Skeletal muscle satellite cell (primary cell): ENCODE measurements at regions not wholly inside any gene's neighbourhood (a gene's known extent, or its start where the extent isn't known, plus 50 kb on each side); places are given as distances from the start of the nearest gene placed in this dataset.
"Not testable (repeated sequence)": the region's sequence is repeated elsewhere in the genome, so short reads cannot be mapped to it uniquely, and the experiment has no call there.

Experiments used
- H3K27me3 ChIP-seq: 2 replicates; pipeline ENCODE4 v1.7.0; 2013; ENCODE audit warnings: low read length; ENCODE audit not compliant: control insufficient read depth, insufficient read depth
- H3K36me3 ChIP-seq: 2 replicates; pipeline ENCODE4 v1.7.0; 2013; ENCODE audit warnings: mild to moderate bottlenecking, control low read depth, low read length; ENCODE audit not compliant: insufficient read depth
- H3K4me1 ChIP-seq: 2 replicates; pipeline ENCODE4 v1.7.0; 2013; ENCODE audit warnings: low read length; ENCODE audit not compliant: control insufficient read depth, insufficient read depth
- H3K4me2 ChIP-seq: 2 replicates; pipeline ENCODE4 v1.7.0; 2013; ENCODE audit warnings: mild to moderate bottlenecking, low read length
- H3K4me3 ChIP-seq: 2 replicates; pipeline ENCODE4 v1.7.0; 2013; ENCODE audit warnings: low read length
- H3K9ac ChIP-seq: 2 replicates; pipeline ENCODE4 v1.7.0; 2013; ENCODE audit warnings: mild to moderate bottlenecking, low read depth, low read length, moderate library complexity
- H3K9me3 ChIP-seq: replicated peaks from 2 replicates; pipeline ENCODE4 v1.7.0; 2013; ENCODE audit warnings: mild to moderate bottlenecking, control low read depth, low read length

DNA sequence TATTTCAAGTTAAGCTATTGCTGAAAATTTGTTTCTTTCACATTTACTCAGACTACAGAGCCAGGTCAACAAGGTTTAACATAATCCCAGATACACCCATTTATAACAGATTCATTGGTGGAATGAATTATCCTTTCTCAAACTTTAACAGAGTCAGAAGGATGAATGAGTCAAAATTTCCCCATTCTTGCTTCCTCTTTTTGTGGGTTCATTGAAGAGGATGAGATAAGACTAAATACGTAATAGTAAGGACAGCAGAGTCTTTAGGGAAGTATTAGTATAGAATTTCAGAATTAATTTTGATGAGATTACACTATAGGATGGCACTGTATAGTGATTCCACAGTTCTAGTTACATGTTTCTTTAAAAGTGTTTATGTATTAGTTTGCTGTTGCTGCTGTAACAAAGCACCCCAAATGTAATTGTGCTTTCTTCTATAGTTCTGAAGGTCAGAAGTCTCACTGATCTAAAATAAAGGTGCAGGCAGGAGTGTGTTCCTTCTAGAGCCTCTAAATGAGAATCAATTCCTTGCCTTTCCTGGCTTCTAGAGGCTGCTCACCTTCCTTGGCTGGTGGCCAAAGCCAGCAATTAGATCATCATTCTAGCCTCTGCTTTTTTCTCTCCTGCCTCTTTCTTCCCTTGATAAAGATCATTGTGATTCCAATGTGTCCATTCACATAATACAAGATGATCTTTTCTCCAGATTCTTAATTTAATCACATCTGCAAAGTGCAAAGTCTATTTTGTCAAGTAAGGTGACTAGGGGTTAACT is 309.3 kb upstream of the PIK3C3 start:
- no peaks in the 10 kb centered on the region for H3K4me1 ChIP-seq

GRCh38 chr18:41644466-41644865 is 310.6 kb upstream of the PIK3C3 start:
- Histone ChIP-seq H3K4me3 (no peak overlapping the region), H3K4me1 (no peaks in the 10 kb centered on the region), H3K9ac (no peak overlapping the region)

More for the DNA sequence above, 309.3 kb upstream of the PIK3C3 start:
- Histone ChIP-seq H3K9ac (no peak overlapping the region), H3K4me2 (no peak overlapping the region), H3K9me3 (no peaks in the 10 kb centered on the region), H3K36me3 (no peaks in the 10 kb centered on the region), H3K4me3 (no peak overlapping the region), H3K27me3 (no peaks in the 10 kb centered on the region)

GRCh38 chr18:41643427-41643826 is 311.6 kb upstream of the PIK3C3 start:
- Histone ChIP-seq H3K4me2 (no peak overlapping the region), H3K9ac (no peak overlapping the region), H3K27me3 (no peaks in the 10 kb centered on the region), H3K36me3 (no peaks in the 10 kb centered on the region), H3K4me1 (no peaks in the 10 kb centered on the region), H3K4me3 (no peak overlapping the region), H3K9me3 (no peaks in the 10 kb centered on the region)

More at GRCh38 chr18:41644466-41644865, 310.6 kb upstream of the PIK3C3 start:
- Histone ChIP-seq H3K9me3 (no peaks in the 10 kb centered on the region), H3K36me3 (no peaks in the 10 kb centered on the region), H3K4me2 (no peak overlapping the region), H3K27me3 (no peaks in the 10 kb centered on the region)

- Histone ChIP-seq H3K36me3 (no peaks in the 10 kb centered on the region), H3K4me2 (no peak overlapping the region), H3K4me1 (no peaks in the 10 kb centered on the region), H3K27me3 (no peaks in the 10 kb centered on the region), H3K4me3 (no peak overlapping the region), H3K9me3 (no peaks in the 10 kb centered on the region), H3K9ac (no peak overlapping the region)
Observed at GRCh38 chr18:41642756-41643155, 312.3 kb upstream of the PIK3C3 start.

DNA sequence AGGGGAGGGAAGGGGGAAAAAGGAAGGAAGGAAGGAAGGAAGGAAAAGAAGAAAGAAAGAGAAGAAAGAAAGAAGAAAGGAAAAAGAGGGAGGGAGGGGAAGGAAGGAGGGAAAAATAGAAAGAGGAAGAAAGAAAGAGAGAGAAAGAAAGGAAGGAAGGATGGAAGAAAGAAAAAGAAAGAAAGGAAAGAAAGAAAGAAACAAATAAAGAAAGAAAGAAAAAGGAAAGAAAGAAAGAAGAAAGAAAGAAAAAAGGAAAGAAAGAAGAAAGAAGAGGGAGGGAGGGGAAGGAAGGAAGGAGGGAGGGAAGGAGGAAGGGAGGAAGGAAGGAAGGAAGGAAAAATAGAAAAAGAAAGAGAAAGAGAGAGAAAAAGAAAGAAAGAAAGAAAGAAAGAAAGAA is 315.8 kb upstream of the PIK3C3 start:
- no peaks in the 10 kb centered on the region for H3K4me1 ChIP-seq
- H3K9me3 ChIP-seq: no peaks in the 10 kb centered on the region
- no peak overlapping the region for H3K9ac ChIP-seq
- H3K4me2 ChIP-seq: no peak overlapping the region
- H3K27me3 ChIP-seq: no peaks in the 10 kb centered on the region
- no peaks in the 10 kb centered on the region for H3K36me3 ChIP-seq
- H3K4me3 ChIP-seq: no peak overlapping the region

DNA sequence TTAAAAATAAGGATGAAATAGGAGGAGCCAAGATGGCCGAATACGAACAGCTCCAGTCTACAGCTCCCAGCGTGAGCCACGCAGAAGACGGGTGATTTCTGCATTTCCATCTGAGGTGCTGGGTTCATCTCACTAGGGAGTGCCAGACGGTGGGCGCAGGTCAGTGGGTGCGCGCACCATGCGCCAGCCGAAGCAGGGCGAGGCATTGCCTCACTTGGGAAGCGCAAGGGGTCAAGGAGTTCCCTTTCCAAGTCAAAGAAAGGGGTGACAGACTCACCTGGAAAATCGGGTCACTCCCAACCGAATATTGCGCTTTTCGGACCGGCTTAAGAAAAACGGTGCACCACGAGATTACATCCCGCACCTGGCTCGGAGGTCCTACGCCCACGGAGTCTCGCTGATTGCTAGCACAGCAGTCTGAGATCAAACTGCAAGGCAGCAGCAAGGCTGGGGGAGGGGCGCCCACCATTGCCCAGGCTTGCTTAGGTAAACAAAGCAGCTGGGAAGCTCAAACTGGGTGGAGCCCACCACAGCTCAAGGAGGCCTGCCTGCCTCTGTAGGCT is 323.2 kb upstream of the PIK3C3 start:
- H3K9ac ChIP-seq, H3K4me1 ChIP-seq, H3K36me3 ChIP-seq, H3K4me2 ChIP-seq, H3K27me3 ChIP-seq, H3K9me3 ChIP-seq, H3K4me3 ChIP-seq: not testable (repeated sequence)

GRCh38 chr18:41630232-41630886 is 324.7 kb upstream of the PIK3C3 start:
- Histone ChIP-seq H3K4me2 (no peak overlapping the region), H3K4me1 (no peaks in the 10 kb centered on the region), H3K9me3 (no peaks in the 10 kb centered on the region), H3K27me3 (no peaks in the 10 kb centered on the region), H3K4me3 (no peak overlapping the region), H3K36me3 (no peaks in the 10 kb centered on the region), H3K9ac (no peak overlapping the region)

DNA sequence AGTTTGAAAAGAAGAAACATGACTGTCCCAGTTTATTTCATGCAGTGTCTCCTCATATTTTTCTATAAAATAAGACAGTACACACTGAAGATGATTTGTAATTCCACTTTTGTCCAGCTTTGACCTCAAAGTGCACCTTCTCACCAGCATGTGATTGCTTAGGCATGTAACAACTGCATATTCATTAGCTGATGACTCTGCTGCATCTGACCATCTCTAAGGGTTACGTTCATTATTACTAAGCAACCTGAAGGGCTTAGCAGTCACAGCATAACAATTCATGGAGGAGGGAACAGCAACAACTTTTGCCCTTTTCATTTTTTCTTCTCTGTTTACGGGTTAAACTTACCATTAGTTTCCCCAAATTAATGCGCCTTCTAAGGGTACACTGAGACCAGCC is 330.6 kb upstream of the PIK3C3 start:
- no peaks in the 10 kb centered on the region for H3K9me3 ChIP-seq
- H3K4me2 ChIP-seq: no peak overlapping the region
- no peaks in the 10 kb centered on the region for H3K4me1 ChIP-seq
- H3K27me3 ChIP-seq: no peaks in the 10 kb centered on the region
- H3K4me3 ChIP-seq: no peak overlapping the region
- H3K36me3 ChIP-seq: no peaks in the 10 kb centered on the region
- no peak overlapping the region for H3K9ac ChIP-seq

DNA sequence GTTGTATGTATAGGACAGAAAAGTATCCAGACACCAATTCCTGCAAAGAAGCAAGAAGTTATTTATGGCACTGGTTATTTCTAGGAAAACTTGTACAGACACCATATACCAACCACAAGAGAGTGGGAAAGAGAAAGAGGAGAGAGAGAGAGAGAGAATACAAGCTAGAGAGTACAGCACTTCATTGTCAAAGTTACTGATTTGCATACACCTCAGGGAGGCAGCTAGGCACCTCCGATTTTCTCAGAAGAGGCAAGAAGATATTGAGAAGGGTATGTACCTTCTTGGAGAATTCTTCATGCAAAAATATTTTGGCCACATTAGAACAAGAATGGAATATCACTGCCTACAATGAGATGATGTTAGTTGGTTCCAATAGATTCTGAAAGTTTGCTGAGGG is 333.9 kb upstream of the PIK3C3 start:
- H3K9ac ChIP-seq: no peak overlapping the region
- no peaks in the 10 kb centered on the region for H3K9me3 ChIP-seq

DNA sequence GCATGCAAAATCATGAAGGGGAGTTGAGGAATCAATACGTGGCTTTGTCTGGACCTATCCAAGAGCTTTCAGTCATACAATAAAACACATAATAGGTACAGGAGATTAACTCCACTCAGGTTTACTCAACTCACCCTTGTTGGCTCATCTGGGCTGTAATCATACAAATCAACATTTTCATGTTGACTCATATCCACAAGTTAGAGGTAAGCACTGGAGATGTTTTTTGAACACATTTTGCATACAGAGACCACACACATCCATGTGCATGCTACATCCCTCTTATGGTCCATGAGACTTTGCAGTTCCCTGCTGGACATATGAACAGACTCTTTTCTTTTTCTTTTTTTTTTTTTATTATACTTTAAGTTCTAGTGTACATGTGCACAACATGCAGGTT is 336.9 kb upstream of the PIK3C3 start:
- H3K9ac ChIP-seq: no peak overlapping the region
- no peaks in the 10 kb centered on the region for H3K36me3 ChIP-seq
- H3K4me3 ChIP-seq: no peak overlapping the region
- H3K4me2 ChIP-seq: no peak overlapping the region
- H3K9me3 ChIP-seq: no peaks in the 10 kb centered on the region
- H3K4me1 ChIP-seq: no peaks in the 10 kb centered on the region
- no peaks in the 10 kb centered on the region for H3K27me3 ChIP-seq

More for the DNA sequence above, 333.9 kb upstream of the PIK3C3 start:
- Histone ChIP-seq H3K27me3 (no peaks in the 10 kb centered on the region), H3K4me3 (no peak overlapping the region), H3K36me3 (no peaks in the 10 kb centered on the region), H3K4me2 (no peak overlapping the region), H3K4me1 (no peaks in the 10 kb centered on the region)

GRCh38 chr18:41617647-41618046 is 337.4 kb upstream of the PIK3C3 start:
- Histone ChIP-seq H3K4me3 (no peak overlapping the region), H3K9me3 (no peaks in the 10 kb centered on the region), H3K27me3 (no peaks in the 10 kb centered on the region), H3K9ac (no peak overlapping the region), H3K4me2 (no peak overlapping the region), H3K4me1 (no peaks in the 10 kb centered on the region), H3K36me3 (no peaks in the 10 kb centered on the region)
